ENCODE measurements at regions not wholly inside any gene's neighbourhood (a gene's known extent, or its start where the extent isn't known, plus 50 kb on each side); places are given as distances from the start of the nearest gene placed in this dataset.

GRCh38 chr5:120035181-120035580 is 405.8 kb downstream of the FAM170A start:
- no peaks in the 10 kb centered on the region for H3K27me3 ChIP-seq (ENCODE audit: insufficient read depth, low read length)
- no peak for DNase-seq (ENCODE audit: insufficient read length, low spot score, missing footprints)
- no peaks in the 10 kb centered on the region for H3K36me3 ChIP-seq (ENCODE audit: insufficient read depth, low read length)
- no peaks in the 10 kb centered on the region for H3K4me1 ChIP-seq (ENCODE audit: insufficient read depth, low read length)
- no peak overlapping the region for H2AFZ ChIP-seq (ENCODE audit: low read length)
- no peak for TF ChIP-seq CTCF (IDR thresholded peaks at IDR 0.05; ENCODE audit: extremely low read depth, low read depth, low read length)
- no peaks in the 10 kb centered on the region for H4K20me1 ChIP-seq (ENCODE audit: insufficient read depth, low read length)
- no peak overlapping the region for H3K4me2 ChIP-seq (ENCODE audit: insufficient read depth, low read length)
- no peaks in the 10 kb centered on the region for H3K9me3 ChIP-seq (ENCODE audit: low read depth, low read length)
- H3K27ac ChIP-seq (ENCODE audit: low read depth, low read length) = no peak overlapping the region
- no peak overlapping the region for H3K4me3 ChIP-seq (ENCODE audit: insufficient read depth, low read length)
- H3K79me2 ChIP-seq (ENCODE audit: insufficient read depth, low read length) = no peaks in the 10 kb centered on the region

- DNase-seq (ENCODE audit: insufficient read length, low spot score, missing footprints) = no peak
- Histone ChIP-seq H3K4me1 (ENCODE audit: insufficient read depth, low read length) (no peaks in the 10 kb centered on the region), H4K20me1 (ENCODE audit: insufficient read depth, low read length) (no peaks in the 10 kb centered on the region), H2AFZ (ENCODE audit: low read length) (peak overlapping the region; percentile 56), H3K4me3 (ENCODE audit: insufficient read depth, low read length) (no peak overlapping the region), H3K9me3 (ENCODE audit: low read depth, low read length) (no peaks in the 10 kb centered on the region), H3K79me2 (ENCODE audit: insufficient read depth, low read length) (no peaks in the 10 kb centered on the region), H3K4me2 (ENCODE audit: insufficient read depth, low read length) (no peak overlapping the region), H3K27ac (ENCODE audit: low read depth, low read length) (no peak overlapping the region), H3K27me3 (ENCODE audit: insufficient read depth, low read length) (no peaks in the 10 kb centered on the region), H3K36me3 (ENCODE audit: insufficient read depth, low read length) (no peaks in the 10 kb centered on the region)
- no peak for TF ChIP-seq CTCF (IDR thresholded peaks at IDR 0.05; ENCODE audit: extremely low read depth, low read depth, low read length)
Observed at GRCh38 chr5:120035815-120036577, 406.6 kb downstream of the FAM170A start.

GRCh38 chr5:120037451-120037850 is 408.1 kb downstream of the FAM170A start:
- Histone ChIP-seq H3K27ac (ENCODE audit: low read depth, low read length) (no peak overlapping the region), H3K4me2 (ENCODE audit: insufficient read depth, low read length) (no peak overlapping the region), H3K9me3 (ENCODE audit: low read depth, low read length) (no peaks in the 10 kb centered on the region), H3K79me2 (ENCODE audit: insufficient read depth, low read length) (no peaks in the 10 kb centered on the region), H3K4me3 (ENCODE audit: insufficient read depth, low read length) (no peak overlapping the region), H3K27me3 (ENCODE audit: insufficient read depth, low read length) (no peaks in the 10 kb centered on the region), H2AFZ (ENCODE audit: low read length) (no peak overlapping the region), H3K36me3 (ENCODE audit: insufficient read depth, low read length) (no peaks in the 10 kb centered on the region), H3K4me1 (ENCODE audit: insufficient read depth, low read length) (no peaks in the 10 kb centered on the region), H4K20me1 (ENCODE audit: insufficient read depth, low read length) (no peaks in the 10 kb centered on the region)
- no peak for DNase-seq (ENCODE audit: insufficient read length, low spot score, missing footprints)
- no peak for TF ChIP-seq CTCF (IDR thresholded peaks at IDR 0.05; ENCODE audit: extremely low read depth, low read depth, low read length)

GRCh38 chr5:120039111-120039510 is 409.8 kb downstream of the FAM170A start:
- Histone ChIP-seq H3K79me2 (ENCODE audit: insufficient read depth, low read length) (no peaks in the 10 kb centered on the region), H4K20me1 (ENCODE audit: insufficient read depth, low read length) (no peaks in the 10 kb centered on the region), H3K4me2 (ENCODE audit: insufficient read depth, low read length) (no peak overlapping the region), H3K4me1 (ENCODE audit: insufficient read depth, low read length) (no peaks in the 10 kb centered on the region), H3K36me3 (ENCODE audit: insufficient read depth, low read length) (no peaks in the 10 kb centered on the region), H3K27ac (ENCODE audit: low read depth, low read length) (no peak overlapping the region), H3K4me3 (ENCODE audit: insufficient read depth, low read length) (no peak overlapping the region), H2AFZ (ENCODE audit: low read length) (no peak overlapping the region), H3K27me3 (ENCODE audit: insufficient read depth, low read length) (no peaks in the 10 kb centered on the region), H3K9me3 (ENCODE audit: low read depth, low read length) (no peaks in the 10 kb centered on the region)
- no peak for TF ChIP-seq CTCF (IDR thresholded peaks at IDR 0.05; ENCODE audit: extremely low read depth, low read depth, low read length)
- DNase-seq (ENCODE audit: insufficient read length, low spot score, missing footprints) = no peak
